Panc1 (cell line): ENCODE measurements at regions not wholly inside any gene's neighbourhood (a gene's known extent, or its start where the extent isn't known, plus 50 kb on each side); places are given as distances from the start of the nearest gene placed in this dataset.

ENCODE experiments used
- ATAC-seq: fragments of 200-7000 bp; cut with Tn5 transposase; 2 replicates; pipeline ENCODE4 v1.9.1; 2020; ENCODE audit warnings: mild to moderate bottlenecking, moderate library complexity
- BruUV-seq: library from RNA; stranded (reverse); fragments of 400-500 nt; replicated peaks from 2 replicates; lab custom pipeline; 2021; lab: Mats Ljungman, UMichigan
- CTCF ChIA-PET: fragments of 300-600 bp; sonication (Branson Sonifier 250); formaldehyde crosslinking; loops from one replicate; lab custom pipeline; 2022; ENCODE audit warnings: antibody characterized with exemption; lab: Charles Lee
- POLR2A ChIA-PET: fragments of 300-600 bp; sonication (Branson Sonifier 250); formaldehyde crosslinking; loops from one replicate; lab custom pipeline; 2022; ENCODE audit warnings: antibody characterized with exemption; lab: Charles Lee
- DNase-seq: peaks from one replicate; pipeline ENCODE4 v3.0.0-alpha.2; 2010; ENCODE audit warnings: low read depth, low spot score
- H3K27ac ChIP-seq: 2 replicates; pipeline ENCODE4 v1.5.1; 2011; ENCODE audit warnings: mild to moderate bottlenecking, low read length, inconsistent platforms
- H3K27me3 ChIP-seq: fragments of 200-500 bp; sonication (Bioruptor generic); 2 replicates; pipeline ENCODE4 v1.6.0; 2014; ENCODE audit warnings: low read length, inconsistent platforms; ENCODE audit not compliant: control insufficient read depth, insufficient read depth
- H3K36me3 ChIP-seq: fragments of 200-500 bp; sonication (Bioruptor generic); 2 replicates; pipeline ENCODE4 v1.5.1; 2014; ENCODE audit warnings: inconsistent platforms, mild to moderate bottlenecking, low read length, moderate library complexity; ENCODE audit not compliant: control insufficient read depth, insufficient read depth
- H3K4me1 ChIP-seq: 2 replicates; pipeline ENCODE4 v1.5.1; 2011; ENCODE audit warnings: inconsistent platforms, mild to moderate bottlenecking, low read length, moderate library complexity; ENCODE audit not compliant: control insufficient read depth, insufficient read depth
- H3K4me3 ChIP-seq, 2 experiments: 2 replicates each; pipeline ENCODE4 v1.5.1; 2011 to 2012; ENCODE audit warnings: low read depth in 2 of 2, low read length in 2 of 2, mild to moderate bottlenecking in 2 of 2, inconsistent platforms in 1 of 2, moderate library complexity in 1 of 2
- H3K9me3 ChIP-seq: fragments of 200-500 bp; sonication (Bioruptor generic); 2 replicates; pipeline ENCODE4 v1.5.1; 2014; ENCODE audit warnings: low read depth, mild to moderate bottlenecking, inconsistent platforms, low read length, moderate library complexity; ENCODE audit not compliant: control insufficient read depth, insufficient read depth
- POLR2AphosphoS5 ChIP-seq: IDR thresholded peaks from 2 replicates; pipeline ENCODE4 v1.6.1; 2012; ENCODE audit warnings: mild to moderate bottlenecking, low read depth, low read length, moderate library complexity
- SIN3A ChIP-seq: IDR thresholded peaks from 2 replicates; pipeline ENCODE4 v1.6.1; 2012; ENCODE audit warnings: low read depth, mild to moderate bottlenecking, low read length, moderate library complexity, borderline replicate concordance; ENCODE audit not compliant: insufficient read depth
- TCF7L2 ChIP-seq: IDR thresholded peaks from 2 replicates; pipeline ENCODE4 v1.6.1; 2011; ENCODE audit warnings: mild to moderate bottlenecking, low read depth, low read length, inconsistent platforms
- in situ Hi-C: cut with HindIII; loops from 2 replicates; pipeline ENCODE4 v1.10.0; 2016; ENCODE audit warnings: low sequenced_read_pairs, low pct_unique_long_range_greater_than_20kb
- intact Hi-C: fragments of 100-400 bp; cut with micrococcal nuclease; formaldehyde crosslinking; loops from one replicate; pipeline ENCODE4 v1.10.0; 2022; ENCODE audit not compliant: unreplicated experiment
- TF ChIP-seq, protein P1 (sequence below), 2 experiments: IDR thresholded peaks; 2 replicates each; pipeline ENCODE4 v1.6.1; 2011 to 2012; ENCODE audit warnings: low read depth in 2 of 2, control low read depth in 1 of 2, low read length in 1 of 2, mild to moderate bottlenecking in 1 of 2, moderate library complexity in 1 of 2; ENCODE audit not compliant: insufficient read depth in 1 of 2
- TF ChIP-seq, protein P2 (sequence below): fragments of 450-650 bp; IDR thresholded peaks from 2 replicates; pipeline ENCODE4 v1.5.1; 2017; ENCODE audit warnings: mild to moderate bottlenecking

DNA sequence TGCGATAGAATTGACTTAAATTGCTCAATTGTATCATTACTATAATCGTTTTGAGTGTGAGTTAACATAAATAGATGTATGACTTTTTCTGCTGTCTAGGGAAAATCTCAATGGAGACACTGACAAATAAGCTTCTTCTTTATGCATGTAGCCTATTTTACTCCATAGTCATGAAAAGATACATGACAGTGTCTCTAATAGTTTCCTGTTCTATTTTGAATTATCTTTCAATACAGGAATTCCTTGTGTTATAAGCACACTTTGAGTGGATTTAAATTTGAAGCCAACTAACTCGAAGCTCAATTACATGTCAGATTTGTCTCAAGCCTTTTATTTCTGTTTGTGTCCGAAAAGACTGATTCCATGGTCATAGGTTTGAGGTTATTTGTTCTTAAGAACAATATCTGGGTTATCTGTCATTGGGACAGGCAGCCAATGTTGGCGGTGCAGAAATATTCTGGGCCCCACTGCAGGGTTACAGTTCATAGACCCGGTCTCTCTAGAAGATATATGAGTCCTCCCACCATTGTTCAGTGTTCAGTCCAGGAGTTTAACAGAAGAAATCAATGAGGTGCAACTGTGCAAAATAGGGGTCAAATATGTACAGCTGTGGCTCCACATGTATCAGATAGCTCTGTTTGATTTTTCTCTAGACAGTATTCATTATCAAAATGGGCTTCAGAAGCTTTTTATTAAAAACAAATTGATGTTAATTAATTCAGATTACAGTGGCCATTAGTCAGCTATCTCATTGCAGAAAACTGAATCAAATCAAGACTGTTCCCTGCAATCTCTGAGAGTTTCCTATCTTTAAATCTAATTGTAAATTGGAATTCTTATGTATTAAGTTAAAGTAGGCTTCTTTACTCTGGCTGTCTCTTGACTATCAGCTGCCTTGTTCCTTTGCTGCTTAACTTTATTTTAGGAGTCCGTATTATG is 1238.8 kb downstream of the NXPH1 start:
- CTCF ChIA-PET, result no interaction called here

DNA sequence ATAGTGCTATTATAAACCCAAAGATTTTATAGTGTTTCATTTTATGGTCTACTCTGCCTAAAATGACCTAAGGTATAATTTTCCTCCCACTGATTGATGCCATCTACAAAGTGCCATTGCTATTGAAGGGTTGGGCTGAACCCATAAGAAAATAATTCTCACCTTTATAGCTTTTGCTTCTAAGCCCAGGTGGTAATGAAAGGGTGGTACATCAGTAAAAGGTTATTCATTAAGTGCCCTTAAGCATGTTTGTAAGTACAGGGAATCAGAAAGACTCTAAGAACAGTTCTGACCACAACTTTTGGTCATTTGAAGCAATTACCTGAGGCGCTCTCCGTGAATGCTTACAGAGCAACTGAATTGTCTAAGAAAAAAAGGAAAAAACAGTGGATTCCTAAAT is 1247.3 kb downstream of the NXPH1 start:
- Histone ChIP-seq H3K27me3 (no peaks in the 10 kb centered on the region), H3K4me3 (no peak overlapping the region), H3K36me3 (no peaks in the 10 kb centered on the region), H3K9me3 (no peaks in the 10 kb centered on the region; the same call in 1 of the 2 replicates), H3K4me1 (no peaks in the 10 kb centered on the region), H3K27ac (no peak overlapping the region)
- intact Hi-C loops (no loop called here), in situ Hi-C loops (no loop called here)
- ChIA-PET CTCF (no interaction called here), POLR2A (no interaction called here)
- ATAC-seq (no peak), DNase-seq (no peak)
- TF ChIP-seq, protein P1, sequence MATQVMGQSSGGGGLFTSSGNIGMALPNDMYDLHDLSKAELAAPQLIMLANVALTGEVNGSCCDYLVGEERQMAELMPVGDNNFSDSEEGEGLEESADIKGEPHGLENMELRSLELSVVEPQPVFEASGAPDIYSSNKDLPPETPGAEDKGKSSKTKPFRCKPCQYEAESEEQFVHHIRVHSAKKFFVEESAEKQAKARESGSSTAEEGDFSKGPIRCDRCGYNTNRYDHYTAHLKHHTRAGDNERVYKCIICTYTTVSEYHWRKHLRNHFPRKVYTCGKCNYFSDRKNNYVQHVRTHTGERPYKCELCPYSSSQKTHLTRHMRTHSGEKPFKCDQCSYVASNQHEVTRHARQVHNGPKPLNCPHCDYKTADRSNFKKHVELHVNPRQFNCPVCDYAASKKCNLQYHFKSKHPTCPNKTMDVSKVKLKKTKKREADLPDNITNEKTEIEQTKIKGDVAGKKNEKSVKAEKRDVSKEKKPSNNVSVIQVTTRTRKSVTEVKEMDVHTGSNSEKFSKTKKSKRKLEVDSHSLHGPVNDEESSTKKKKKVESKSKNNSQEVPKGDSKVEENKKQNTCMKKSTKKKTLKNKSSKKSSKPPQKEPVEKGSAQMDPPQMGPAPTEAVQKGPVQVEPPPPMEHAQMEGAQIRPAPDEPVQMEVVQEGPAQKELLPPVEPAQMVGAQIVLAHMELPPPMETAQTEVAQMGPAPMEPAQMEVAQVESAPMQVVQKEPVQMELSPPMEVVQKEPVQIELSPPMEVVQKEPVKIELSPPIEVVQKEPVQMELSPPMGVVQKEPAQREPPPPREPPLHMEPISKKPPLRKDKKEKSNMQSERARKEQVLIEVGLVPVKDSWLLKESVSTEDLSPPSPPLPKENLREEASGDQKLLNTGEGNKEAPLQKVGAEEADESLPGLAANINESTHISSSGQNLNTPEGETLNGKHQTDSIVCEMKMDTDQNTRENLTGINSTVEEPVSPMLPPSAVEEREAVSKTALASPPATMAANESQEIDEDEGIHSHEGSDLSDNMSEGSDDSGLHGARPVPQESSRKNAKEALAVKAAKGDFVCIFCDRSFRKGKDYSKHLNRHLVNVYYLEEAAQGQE (IDR thresholded peaks at IDR 0.05; ENCODE audit: insufficient read depth in 1 of 2, low read depth in 2 of 2, low read length in 1 of 2), result no peak
- TF ChIP-seq POLR2AphosphoS5 (no peak), SIN3A (no peak), TCF7L2 (no peak)
- TF ChIP-seq, protein P2, sequence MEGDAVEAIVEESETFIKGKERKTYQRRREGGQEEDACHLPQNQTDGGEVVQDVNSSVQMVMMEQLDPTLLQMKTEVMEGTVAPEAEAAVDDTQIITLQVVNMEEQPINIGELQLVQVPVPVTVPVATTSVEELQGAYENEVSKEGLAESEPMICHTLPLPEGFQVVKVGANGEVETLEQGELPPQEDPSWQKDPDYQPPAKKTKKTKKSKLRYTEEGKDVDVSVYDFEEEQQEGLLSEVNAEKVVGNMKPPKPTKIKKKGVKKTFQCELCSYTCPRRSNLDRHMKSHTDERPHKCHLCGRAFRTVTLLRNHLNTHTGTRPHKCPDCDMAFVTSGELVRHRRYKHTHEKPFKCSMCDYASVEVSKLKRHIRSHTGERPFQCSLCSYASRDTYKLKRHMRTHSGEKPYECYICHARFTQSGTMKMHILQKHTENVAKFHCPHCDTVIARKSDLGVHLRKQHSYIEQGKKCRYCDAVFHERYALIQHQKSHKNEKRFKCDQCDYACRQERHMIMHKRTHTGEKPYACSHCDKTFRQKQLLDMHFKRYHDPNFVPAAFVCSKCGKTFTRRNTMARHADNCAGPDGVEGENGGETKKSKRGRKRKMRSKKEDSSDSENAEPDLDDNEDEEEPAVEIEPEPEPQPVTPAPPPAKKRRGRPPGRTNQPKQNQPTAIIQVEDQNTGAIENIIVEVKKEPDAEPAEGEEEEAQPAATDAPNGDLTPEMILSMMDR, result no peak
- BruUV-seq, result no TSS peak

More for the DNA sequence above, 1238.8 kb downstream of the NXPH1 start:
- no peak for TF ChIP-seq TCF7L2
- TF ChIP-seq, protein P2, result no peak
- TF ChIP-seq SIN3A, result no peak
- no peak for TF ChIP-seq POLR2AphosphoS5
- TF ChIP-seq, protein P1 (IDR thresholded peaks at IDR 0.05; ENCODE audit: insufficient read depth in 1 of 2, low read depth in 2 of 2, low read length in 1 of 2), result no peak
- in situ Hi-C loops (no loop called here), intact Hi-C loops (no loop called here)
- Histone ChIP-seq H3K4me1 (no peaks in the 10 kb centered on the region), H3K9me3 (no peaks in the 10 kb centered on the region), H3K36me3 (no peaks in the 10 kb centered on the region), H3K27me3 (no peaks in the 10 kb centered on the region), H3K4me3 (no peak overlapping the region), H3K27ac (no peak overlapping the region)
- ATAC-seq (no peak), DNase-seq (no peak)
- POLR2A ChIA-PET, result no interaction called here
- BruUV-seq, result no TSS peak
